Memory B cell (primary cell): ENCODE measurements at regions not wholly inside any gene's neighbourhood (a gene's known extent, or its start where the extent isn't known, plus 50 kb on each side); places are given as distances from the start of the nearest gene placed in this dataset.

Experiments
- ATAC-seq: fragments of 150-1000 bp; cut with Tn5 transposase; 2 replicates; pipeline ENCODE4 v1.10.0; 2021; ENCODE audit warnings: low read depth, mild to moderate bottlenecking, moderate library complexity
- DNase-seq, 2 donors: peaks; one replicate each; pipeline ENCODE4 v3.0.0; 2022; ENCODE audit warnings: low spot score in 2 of 2
- H3K27ac Mint-ChIP-seq: one replicate; pipeline ENCODE4 v1.8.0; 2022; ENCODE audit warnings: mild to moderate bottlenecking, moderate library complexity, mixed read lengths
- H3K27me3 Mint-ChIP-seq: one replicate; pipeline ENCODE4 v1.8.0; 2022; ENCODE audit warnings: mixed read lengths
- H3K36me3 Mint-ChIP-seq: one replicate; pipeline ENCODE4 v1.8.0; 2022; ENCODE audit warnings: mild to moderate bottlenecking, mixed read lengths
- H3K4me1 Mint-ChIP-seq: one replicate; pipeline ENCODE4 v1.8.0; 2022; ENCODE audit warnings: mixed read lengths
- H3K4me3 Mint-ChIP-seq: one replicate; pipeline ENCODE4 v1.8.0; 2022; ENCODE audit warnings: mild to moderate bottlenecking, moderate library complexity, mixed read lengths
- H3K9me3 Mint-ChIP-seq: one replicate; pipeline ENCODE4 v1.8.0; 2022; ENCODE audit warnings: mixed read lengths

GRCh38 chr5:128673970-128674369 is 135.9 kb upstream of the FBN2 start:
- DNase-seq (no peak), ATAC-seq (no peak)
- Mint-ChIP-seq H3K27me3 (peaks cover 3% of the 10 kb centered on the region), H3K4me1 (no peaks in the 10 kb centered on the region), H3K27ac (no peak overlapping the region), H3K36me3 (no peaks in the 10 kb centered on the region), H3K9me3 (peaks cover 3% of the 10 kb centered on the region), H3K4me3 (no peak overlapping the region)

GRCh38 chr5:128674837-128675446 is 136.9 kb upstream of the FBN2 start:
- H3K36me3 Mint-ChIP-seq, result no peaks in the 10 kb centered on the region
- no peak for DNase-seq
- ATAC-seq, result no peak
- peaks cover 4% of the 10 kb centered on the region for H3K27me3 Mint-ChIP-seq
- no peaks in the 10 kb centered on the region for H3K4me1 Mint-ChIP-seq
- H3K9me3 Mint-ChIP-seq, result peaks cover 3% of the 10 kb centered on the region
- no peak overlapping the region for H3K27ac Mint-ChIP-seq
- no peak overlapping the region for H3K4me3 Mint-ChIP-seq

GRCh38 chr5:128681096-128681495 is 143.1 kb upstream of the FBN2 start:
- no peak for ATAC-seq
- Mint-ChIP-seq H3K9me3 (peaks cover 4% of the 10 kb centered on the region), H3K27me3 (peaks cover 6% of the 10 kb centered on the region), H3K27ac (no peak overlapping the region), H3K4me3 (no peak overlapping the region), H3K4me1 (no peaks in the 10 kb centered on the region), H3K36me3 (no peaks in the 10 kb centered on the region)
- no peak for DNase-seq

GRCh38 chr5:128681764-128682592 is 143.9 kb upstream of the FBN2 start:
- H3K27me3 Mint-ChIP-seq, result peaks cover 6% of the 10 kb centered on the region
- no peak overlapping the region for H3K4me3 Mint-ChIP-seq
- DNase-seq, result no peak
- H3K36me3 Mint-ChIP-seq, result no peaks in the 10 kb centered on the region
- no peak overlapping the region for H3K27ac Mint-ChIP-seq
- H3K4me1 Mint-ChIP-seq, result no peaks in the 10 kb centered on the region
- ATAC-seq, result no peak
- H3K9me3 Mint-ChIP-seq, result peaks cover 2% of the 10 kb centered on the region

- Mint-ChIP-seq H3K4me3 (no peak overlapping the region), H3K4me1 (no peaks in the 10 kb centered on the region), H3K9me3 (peaks cover 2% of the 10 kb centered on the region), H3K27me3 (peaks cover 6% of the 10 kb centered on the region), H3K36me3 (no peaks in the 10 kb centered on the region), H3K27ac (no peak overlapping the region)
- ATAC-seq (no peak), DNase-seq (no peak)
These were observed 144.6 kb upstream of the FBN2 start for GRCh38 chr5:128682669-128683068.

- Mint-ChIP-seq H3K36me3 (no peaks in the 10 kb centered on the region), H3K9me3 (peaks cover 2% of the 10 kb centered on the region), H3K4me1 (no peaks in the 10 kb centered on the region), H3K27ac (no peak overlapping the region), H3K4me3 (no peak overlapping the region), H3K27me3 (peaks cover 2% of the 10 kb centered on the region)
- ATAC-seq (no peak), DNase-seq (no peak)
These were observed 146.9 kb upstream of the FBN2 start for GRCh38 chr5:128684961-128685360.

GRCh38 chr5:128687930-128688329 is 149.9 kb upstream of the FBN2 start:
- H3K27me3 Mint-ChIP-seq, result no peaks in the 10 kb centered on the region
- peaks cover 5% of the 10 kb centered on the region for H3K9me3 Mint-ChIP-seq
- DNase-seq, result no peak
- no peak overlapping the region for H3K4me3 Mint-ChIP-seq
- H3K4me1 Mint-ChIP-seq, result no peaks in the 10 kb centered on the region
- H3K27ac Mint-ChIP-seq, result no peak overlapping the region
- ATAC-seq, result no peak
- H3K36me3 Mint-ChIP-seq, result no peaks in the 10 kb centered on the region

GRCh38 chr5:128693764-128694163 is 155.7 kb upstream of the FBN2 start:
- Mint-ChIP-seq H3K4me1 (no peaks in the 10 kb centered on the region), H3K4me3 (no peak overlapping the region), H3K27me3 (no peaks in the 10 kb centered on the region), H3K27ac (no peak overlapping the region), H3K9me3 (peaks cover 6% of the 10 kb centered on the region), H3K36me3 (no peaks in the 10 kb centered on the region)
- DNase-seq, result no peak
- no peak for ATAC-seq

GRCh38 chr5:128695791-128696530 is 157.9 kb upstream of the FBN2 start:
- no peak for DNase-seq
- Mint-ChIP-seq H3K27me3 (no peaks in the 10 kb centered on the region), H3K4me3 (no peak overlapping the region), H3K9me3 (peaks cover 4% of the 10 kb centered on the region), H3K27ac (no peak overlapping the region), H3K4me1 (no peaks in the 10 kb centered on the region), H3K36me3 (no peaks in the 10 kb centered on the region)
- no peak for ATAC-seq

GRCh38 chr5:128701301-128701700 is 163.3 kb upstream of the FBN2 start:
- H3K4me3 Mint-ChIP-seq, result no peak overlapping the region
- no peak overlapping the region for H3K27ac Mint-ChIP-seq
- peaks cover 1% of the 10 kb centered on the region for H3K9me3 Mint-ChIP-seq
- no peaks in the 10 kb centered on the region for H3K36me3 Mint-ChIP-seq
- DNase-seq, result no peak
- no peaks in the 10 kb centered on the region for H3K27me3 Mint-ChIP-seq
- H3K4me1 Mint-ChIP-seq, result no peaks in the 10 kb centered on the region
- no peak for ATAC-seq

GRCh38 chr5:128703322-128703721 is 165.3 kb upstream of the FBN2 start:
- no peaks in the 10 kb centered on the region for H3K4me1 Mint-ChIP-seq
- H3K27ac Mint-ChIP-seq, result no peak overlapping the region
- H3K27me3 Mint-ChIP-seq, result no peaks in the 10 kb centered on the region
- DNase-seq (no peak), ATAC-seq (no peak)
- H3K4me3 Mint-ChIP-seq, result no peak overlapping the region
- no peaks in the 10 kb centered on the region for H3K36me3 Mint-ChIP-seq
- H3K9me3 Mint-ChIP-seq, result peaks cover 1% of the 10 kb centered on the region

GRCh38 chr5:128706269-128706668 is 168.2 kb upstream of the FBN2 start:
- no peaks in the 10 kb centered on the region for H3K4me1 Mint-ChIP-seq
- H3K36me3 Mint-ChIP-seq, result no peaks in the 10 kb centered on the region
- ATAC-seq, result no peak
- H3K4me3 Mint-ChIP-seq, result no peak overlapping the region
- no peak overlapping the region for H3K27ac Mint-ChIP-seq
- no peaks in the 10 kb centered on the region for H3K9me3 Mint-ChIP-seq
- DNase-seq, result no peak
- no peaks in the 10 kb centered on the region for H3K27me3 Mint-ChIP-seq

- Mint-ChIP-seq H3K36me3 (no peaks in the 10 kb centered on the region), H3K27me3 (no peaks in the 10 kb centered on the region), H3K27ac (no peak overlapping the region), H3K4me3 (no peak overlapping the region), H3K4me1 (no peaks in the 10 kb centered on the region), H3K9me3 (no peaks in the 10 kb centered on the region)
- no peak for DNase-seq
- ATAC-seq, result no peak
These were observed 170.8 kb upstream of the FBN2 start for GRCh38 chr5:128708841-128709240.

- ATAC-seq (no peak), DNase-seq (no peak)
- peaks cover 5% of the 10 kb centered on the region for H3K9me3 Mint-ChIP-seq
- no peak overlapping the region for H3K27ac Mint-ChIP-seq
- no peaks in the 10 kb centered on the region for H3K36me3 Mint-ChIP-seq
- no peaks in the 10 kb centered on the region for H3K27me3 Mint-ChIP-seq
- H3K4me3 Mint-ChIP-seq, result no peak overlapping the region
- no peaks in the 10 kb centered on the region for H3K4me1 Mint-ChIP-seq
These were observed 173.2 kb upstream of the FBN2 start for GRCh38 chr5:128711216-128711615.
